Hepatocyte (in vitro differentiated cells): ENCODE measurements at regions not wholly inside any gene's neighbourhood (a gene's known extent, or its start where the extent isn't known, plus 50 kb on each side); places are given as distances from the start of the nearest gene placed in this dataset.

Experiments
- DNase-seq: peaks from one replicate; pipeline ENCODE4 v3.0.0-alpha.2; 2016; ENCODE audit warnings: low spot score
- H2AFZ ChIP-seq: fragments of 200-600 bp; sonication (generic); 2 replicates; pipeline ENCODE4 v1.6.0; 2016; ENCODE audit warnings: antibody characterized with exemption, mild to moderate bottlenecking
- H3K27ac ChIP-seq: fragments of 200-600 bp; sonication (generic); 2 replicates; pipeline ENCODE4 v1.5.1; 2016; ENCODE audit warnings: mild to moderate bottlenecking
- H3K27me3 ChIP-seq: fragments of 200-600 bp; sonication (generic); 2 replicates; pipeline ENCODE4 v1.6.1; 2016
- H3K36me3 ChIP-seq: fragments of 200-600 bp; sonication (generic); replicated peaks from 2 replicates; pipeline ENCODE4 v1.5.1; 2016; ENCODE audit warnings: low read depth; ENCODE audit not compliant: insufficient read depth
- H3K4me1 ChIP-seq: fragments of 200-600 bp; sonication (generic); 2 replicates; pipeline ENCODE4 v1.5.1; 2016; ENCODE audit warnings: mild to moderate bottlenecking, moderate library complexity; ENCODE audit not compliant: insufficient read depth
- H3K4me2 ChIP-seq: fragments of 200-600 bp; sonication (generic); 2 replicates; pipeline ENCODE4 v1.6.0; 2016
- H3K4me3 ChIP-seq: fragments of 200-600 bp; sonication (generic); 2 replicates; pipeline ENCODE4 v1.5.1; 2016; ENCODE audit warnings: mild to moderate bottlenecking
- H3K79me2 ChIP-seq: fragments of 200-600 bp; sonication (generic); 2 replicates; pipeline ENCODE4 v1.6.0; 2017; ENCODE audit warnings: mild to moderate bottlenecking
- H3K9me2 ChIP-seq: fragments of 200-600 bp; sonication (generic); replicated peaks from 2 replicates; pipeline ENCODE4 v1.6.0; 2017; ENCODE audit warnings: mild to moderate bottlenecking; ENCODE audit not compliant: insufficient read depth
- H3K9me3 ChIP-seq: fragments of 200-600 bp; sonication (generic); 2 replicates; pipeline ENCODE4 v1.5.1; 2016; ENCODE audit warnings: low read depth, mild to moderate bottlenecking
- H4K20me1 ChIP-seq: fragments of 200-600 bp; sonication (generic); 2 replicates; pipeline ENCODE4 v1.6.0; 2016; ENCODE audit warnings: mild to moderate bottlenecking; ENCODE audit not compliant: insufficient read depth, poor library complexity, severe bottlenecking
- EZH2 ChIP-seq: fragments of 200-600 bp; sonication (generic); IDR thresholded peaks from 2 replicates; pipeline ENCODE4 v1.6.1; 2016; ENCODE audit warnings: antibody characterized with exemption, mild to moderate bottlenecking, borderline replicate concordance
- EZH2phosphoT487 ChIP-seq: fragments of 200-600 bp; sonication (generic); IDR thresholded peaks from one replicate; pipeline ENCODE4 v1.6.1; 2018; ENCODE audit warnings: antibody characterized with exemption, mild to moderate bottlenecking, low read depth, moderate library complexity; ENCODE audit not compliant: unreplicated experiment, severe bottlenecking
- WGBS: methylation state at CpG from one replicate; pipeline ENCODE4 v1.1.6; 2016; ENCODE audit warnings: low lambda C conversion rate; ENCODE audit errors: missing lambda C conversion rate; 5-methylcytosine and 5-hydroxymethylcytosine counted together
- TF ChIP-seq, protein P1 (sequence below): fragments of 200-600 bp; sonication (generic); IDR thresholded peaks from 2 replicates; pipeline ENCODE4 v1.5.1; 2016; ENCODE audit warnings: antibody characterized with exemption, mild to moderate bottlenecking; ENCODE audit not compliant: poor library complexity

DNA sequence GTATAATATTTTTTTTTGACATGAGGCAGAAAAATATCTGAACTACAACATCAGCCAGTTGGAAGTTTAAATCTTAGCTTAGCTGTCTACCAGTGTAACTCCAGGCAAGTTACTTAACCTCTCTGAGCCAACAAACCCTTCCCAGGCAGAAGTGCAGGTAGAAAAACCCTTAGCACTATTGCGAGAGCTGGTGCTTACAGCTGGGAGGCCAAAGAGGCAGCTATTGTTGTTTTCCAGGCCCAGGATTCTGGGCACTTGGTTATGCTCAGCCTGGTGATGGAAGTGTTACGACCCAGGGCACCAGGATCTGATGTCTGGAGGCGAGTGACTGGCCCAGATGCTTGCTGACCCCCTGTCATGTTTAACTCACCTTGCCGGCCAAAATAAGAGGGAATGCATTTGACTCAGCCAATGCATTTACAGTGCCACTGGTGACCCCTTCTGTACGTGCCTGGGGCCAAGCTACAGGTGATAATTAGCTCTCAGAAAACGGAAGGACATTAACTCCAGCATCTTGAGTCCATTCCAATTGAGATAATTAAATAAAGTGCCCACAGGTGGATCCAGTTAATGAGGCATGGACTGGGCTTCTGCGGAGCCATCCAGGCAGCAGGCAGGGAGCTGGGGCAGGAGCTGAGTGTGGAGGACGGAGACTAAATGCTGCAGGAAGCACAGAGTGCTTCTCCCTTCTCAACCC, 126.5 kb upstream of the HABP2 start:
- Histone ChIP-seq H2AFZ (no peak overlapping the region), H3K4me1 (no peaks in the 10 kb centered on the region), H3K4me2 (no peak overlapping the region), H3K4me3 (no peak overlapping the region), H3K9me3 (no peaks in the 10 kb centered on the region), H3K9me2 (no peaks in the 10 kb centered on the region), H3K36me3 (no peaks in the 10 kb centered on the region), H3K27ac (no peak overlapping the region), H3K27me3 (no peaks in the 10 kb centered on the region), H3K79me2 (no peaks in the 10 kb centered on the region), H4K20me1 (no peaks in the 10 kb centered on the region)
- TF ChIP-seq, protein P1, sequence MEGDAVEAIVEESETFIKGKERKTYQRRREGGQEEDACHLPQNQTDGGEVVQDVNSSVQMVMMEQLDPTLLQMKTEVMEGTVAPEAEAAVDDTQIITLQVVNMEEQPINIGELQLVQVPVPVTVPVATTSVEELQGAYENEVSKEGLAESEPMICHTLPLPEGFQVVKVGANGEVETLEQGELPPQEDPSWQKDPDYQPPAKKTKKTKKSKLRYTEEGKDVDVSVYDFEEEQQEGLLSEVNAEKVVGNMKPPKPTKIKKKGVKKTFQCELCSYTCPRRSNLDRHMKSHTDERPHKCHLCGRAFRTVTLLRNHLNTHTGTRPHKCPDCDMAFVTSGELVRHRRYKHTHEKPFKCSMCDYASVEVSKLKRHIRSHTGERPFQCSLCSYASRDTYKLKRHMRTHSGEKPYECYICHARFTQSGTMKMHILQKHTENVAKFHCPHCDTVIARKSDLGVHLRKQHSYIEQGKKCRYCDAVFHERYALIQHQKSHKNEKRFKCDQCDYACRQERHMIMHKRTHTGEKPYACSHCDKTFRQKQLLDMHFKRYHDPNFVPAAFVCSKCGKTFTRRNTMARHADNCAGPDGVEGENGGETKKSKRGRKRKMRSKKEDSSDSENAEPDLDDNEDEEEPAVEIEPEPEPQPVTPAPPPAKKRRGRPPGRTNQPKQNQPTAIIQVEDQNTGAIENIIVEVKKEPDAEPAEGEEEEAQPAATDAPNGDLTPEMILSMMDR = no peak
- TF ChIP-seq EZH2 (no peak), EZH2phosphoT487 (no peak)
- DNase-seq = no peak
- 79% methylated on average over 8 of the region's 8 CpGs for WGBS

DNA sequence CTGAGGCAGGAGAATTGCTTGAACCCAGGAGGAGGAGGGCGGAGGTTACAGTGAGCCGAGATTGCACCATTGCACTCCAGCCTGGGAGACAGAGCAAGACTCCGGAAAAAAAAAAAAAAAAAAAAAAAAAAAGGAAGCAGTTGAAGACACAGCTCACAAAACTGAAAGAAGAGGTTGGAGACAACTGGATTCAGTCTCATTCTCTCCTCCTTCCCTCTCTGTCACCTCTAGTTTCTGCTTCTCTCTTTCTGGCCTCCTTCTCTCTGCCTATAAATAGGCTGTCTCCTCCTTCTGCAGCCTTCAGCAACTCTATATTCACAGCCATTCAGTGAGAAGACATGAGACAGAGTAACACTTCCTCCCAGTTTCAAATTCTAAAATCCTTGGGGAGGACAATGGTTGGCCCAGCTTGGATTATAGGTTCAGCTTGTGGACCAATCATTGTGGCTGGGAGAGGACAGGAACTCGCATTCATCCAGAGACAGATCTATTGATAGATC, 125.6 kb upstream of the HABP2 start:
- H2AFZ ChIP-seq = no peak overlapping the region
- no peak overlapping the region for H3K4me2 ChIP-seq
- H3K4me1 ChIP-seq = peaks cover 8% of the 10 kb centered on the region
- no peak for DNase-seq
- H3K27me3 ChIP-seq = no peaks in the 10 kb centered on the region
- no peaks in the 10 kb centered on the region for H3K9me3 ChIP-seq
- no peaks in the 10 kb centered on the region for H4K20me1 ChIP-seq
- TF ChIP-seq, protein P1 = no peak
- no peak for TF ChIP-seq EZH2phosphoT487
- no peak for TF ChIP-seq EZH2
- H3K36me3 ChIP-seq = no peaks in the 10 kb centered on the region
- H3K9me2 ChIP-seq = no peaks in the 10 kb centered on the region
- WGBS = 90% methylated on average over 4 of the region's 4 CpGs
- no peak overlapping the region for H3K4me3 ChIP-seq
- H3K79me2 ChIP-seq = no peaks in the 10 kb centered on the region
- no peak overlapping the region for H3K27ac ChIP-seq

DNA sequence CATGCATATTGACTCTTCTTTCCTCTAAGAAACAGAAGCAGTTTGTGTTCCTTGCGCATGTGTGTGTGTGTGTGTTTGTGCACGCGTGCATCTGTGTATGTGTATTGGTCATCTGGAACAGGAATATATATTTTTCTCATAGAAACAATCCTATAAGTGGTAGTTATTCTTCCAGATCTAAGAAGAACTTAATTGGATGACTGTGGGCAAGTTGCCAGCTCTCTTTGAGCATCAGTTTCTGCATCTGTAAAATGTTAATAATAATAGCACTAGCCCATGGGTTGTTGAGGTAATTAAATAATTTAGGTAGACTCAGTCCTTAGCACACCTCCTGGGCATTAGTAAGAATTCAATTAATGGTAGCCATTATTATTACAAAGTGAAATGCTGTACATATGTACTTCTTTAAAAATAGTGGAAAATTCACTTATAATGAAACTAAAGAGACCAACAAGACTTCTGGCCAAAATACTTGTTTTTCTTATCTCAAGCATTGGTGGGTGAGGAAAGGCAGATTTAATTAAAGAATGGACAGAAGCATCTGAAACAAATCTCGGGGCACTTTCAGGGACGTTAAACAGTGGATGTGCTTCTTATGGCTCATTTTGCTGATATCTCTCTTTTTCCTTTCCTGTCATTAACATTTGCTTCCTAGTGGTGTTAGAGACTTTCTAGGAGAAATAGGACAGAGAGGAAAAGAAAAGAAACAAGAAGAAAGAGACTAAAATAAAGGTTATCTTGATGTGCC, 124.9 kb upstream of the HABP2 start:
- H3K4me2 ChIP-seq = no peak overlapping the region
- H3K4me1 ChIP-seq = peaks cover 9% of the 10 kb centered on the region
- H3K9me3 ChIP-seq = no peaks in the 10 kb centered on the region
- H3K9me2 ChIP-seq = no peaks in the 10 kb centered on the region
- no peaks in the 10 kb centered on the region for H4K20me1 ChIP-seq
- H3K27me3 ChIP-seq = no peaks in the 10 kb centered on the region
- no peaks in the 10 kb centered on the region for H3K79me2 ChIP-seq
- no peak overlapping the region for H3K27ac ChIP-seq
- H3K36me3 ChIP-seq = no peaks in the 10 kb centered on the region
- DNase-seq = no peak
- H2AFZ ChIP-seq = no peak overlapping the region
- TF ChIP-seq, protein P1 = no peak
- no peak for TF ChIP-seq EZH2phosphoT487
- TF ChIP-seq EZH2 = no peak
- H3K4me3 ChIP-seq = no peak overlapping the region
- 93% methylated on average over 5 of the region's 5 CpGs for WGBS
